ENCODE measurements at regions not wholly inside any gene's neighbourhood (a gene's known extent, or its start where the extent isn't known, plus 50 kb on each side); places are given as distances from the start of the nearest gene placed in this dataset.

DNA sequence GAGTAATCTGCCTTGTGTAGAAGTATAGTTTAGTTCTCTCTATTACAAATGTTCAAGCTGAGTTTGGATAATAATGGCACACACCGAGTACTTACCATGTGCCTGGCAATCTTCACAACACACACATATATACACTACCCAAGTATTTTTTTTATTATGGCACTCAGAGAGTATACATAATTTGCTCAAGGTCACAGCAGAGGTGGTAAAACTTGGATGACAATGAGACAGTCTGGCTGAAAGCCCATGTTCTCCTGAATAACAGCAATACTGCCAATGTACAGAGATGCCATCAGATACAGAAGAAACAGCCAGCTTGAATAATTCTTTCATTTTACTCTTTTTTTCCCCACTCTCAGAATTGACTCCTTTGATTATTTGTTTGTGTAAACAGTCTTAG is 460.0 kb downstream of the CNTN6 start:
- no peak for DNase-seq

DNA sequence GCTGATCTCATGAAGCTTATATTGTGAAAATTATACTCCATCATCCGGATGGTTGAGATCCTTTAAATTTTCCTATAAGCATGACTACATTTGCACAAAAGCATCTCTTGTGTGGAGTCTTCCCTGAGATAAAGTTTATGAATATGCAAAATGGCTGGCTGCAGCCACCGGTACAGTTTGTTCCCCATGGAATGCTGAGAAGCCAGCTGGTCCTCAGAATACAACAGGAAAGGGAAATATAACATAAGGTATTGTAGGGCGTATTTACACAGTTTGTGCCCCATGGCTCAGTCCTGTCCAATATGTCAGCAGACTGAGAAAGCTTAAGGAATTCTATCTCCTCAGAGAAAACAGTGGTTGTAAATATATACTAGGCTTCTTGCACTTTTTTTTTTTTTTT is 468.6 kb downstream of the CNTN6 start:
- DNase-seq, result no peak

- DNase-seq, result no peak
Measured at GRCh38 chr3:1571736-1572135, 478.9 kb downstream of the CNTN6 start.

- no peak for DNase-seq
Measured at GRCh38 chr3:1576047-1576446, 483.2 kb downstream of the CNTN6 start.

DNA sequence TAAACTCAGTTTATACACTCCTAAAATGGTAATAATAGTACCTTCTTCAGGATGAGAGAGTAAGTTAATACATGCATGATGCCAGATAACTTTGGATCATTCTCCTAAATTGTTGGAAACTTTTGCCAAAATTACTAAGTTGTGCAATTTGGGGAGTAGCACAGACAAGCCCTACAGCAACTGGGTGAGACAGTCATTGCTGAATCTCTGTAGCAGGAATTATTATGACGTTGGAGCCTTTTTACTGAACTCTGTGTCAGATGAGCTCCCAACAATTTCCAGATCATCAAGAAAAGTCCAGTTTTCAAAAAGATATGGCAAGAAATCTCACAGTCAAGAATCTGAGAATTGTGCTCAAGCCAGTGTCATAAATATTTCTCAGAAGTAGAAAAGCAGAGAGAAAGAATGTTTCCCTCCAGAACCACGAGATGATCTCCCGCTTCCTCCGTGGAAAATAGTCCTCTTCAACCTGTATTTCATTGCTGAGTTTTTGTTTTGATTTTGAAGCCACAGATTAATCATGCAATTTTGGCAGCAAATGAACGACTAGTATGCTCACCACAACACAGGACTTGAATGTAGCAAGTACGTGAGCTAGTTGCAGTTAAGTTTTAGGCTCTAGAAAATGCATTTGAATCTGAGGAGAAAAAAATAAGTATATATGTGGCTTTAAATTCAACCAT is 485.4 kb downstream of the CNTN6 start:
- no peak for DNase-seq

DNA sequence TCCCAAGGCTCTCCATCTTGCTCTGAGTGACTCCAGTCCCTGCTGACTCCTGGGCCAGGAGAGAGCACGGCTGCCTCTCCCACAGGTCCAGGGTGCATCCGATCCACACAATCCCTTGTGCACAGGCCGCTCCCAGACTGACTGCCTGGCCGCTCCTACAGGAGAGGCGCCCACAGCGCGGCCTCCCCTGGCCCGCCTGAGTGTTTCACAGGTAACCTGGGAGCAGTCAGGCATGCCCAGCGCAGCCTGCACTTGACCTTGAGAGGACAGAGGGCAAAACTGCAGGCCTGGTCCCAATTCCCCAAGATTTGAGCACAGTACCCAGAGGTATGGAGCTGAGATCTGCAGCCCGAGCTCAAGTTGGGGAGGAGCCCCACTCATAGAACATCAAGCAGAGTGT is 490.2 kb downstream of the CNTN6 start:
- no peak for DNase-seq

- no peak for DNase-seq
Measured at GRCh38 chr3:1587426-1587825, 494.6 kb downstream of the CNTN6 start.

DNA sequence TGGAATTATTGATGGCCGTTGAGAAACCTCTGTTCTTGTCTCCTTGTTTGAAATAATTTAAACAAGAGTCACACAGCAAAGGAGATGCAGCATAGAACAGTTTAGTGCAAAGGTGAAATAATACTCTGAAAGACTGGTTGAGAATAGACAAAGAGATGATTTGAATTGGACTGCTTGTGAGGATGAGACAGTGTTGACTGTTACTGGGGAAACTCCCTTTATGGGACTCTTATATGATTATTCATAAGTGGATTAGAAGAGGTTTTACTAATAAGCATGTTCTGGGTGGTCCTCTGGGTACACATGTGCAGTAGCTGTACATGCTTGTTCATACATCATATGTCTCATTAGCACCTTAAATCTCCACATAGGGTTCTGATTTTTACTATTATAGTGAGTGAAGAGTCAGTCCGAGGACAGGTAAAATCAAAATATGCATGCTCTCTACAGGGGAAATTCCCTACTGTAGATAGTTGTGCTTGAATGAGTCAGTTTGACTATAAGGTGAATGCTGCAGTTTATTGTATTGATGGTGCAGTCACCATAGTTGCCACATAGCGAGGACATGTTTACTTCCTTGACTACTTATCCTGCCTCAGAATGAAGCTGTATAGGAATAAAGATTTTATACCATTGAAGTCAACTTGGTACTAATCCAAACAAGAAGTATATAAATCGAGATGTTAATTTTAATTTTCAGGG is 498.7 kb downstream of the CNTN6 start:
- no peak for DNase-seq

DNA sequence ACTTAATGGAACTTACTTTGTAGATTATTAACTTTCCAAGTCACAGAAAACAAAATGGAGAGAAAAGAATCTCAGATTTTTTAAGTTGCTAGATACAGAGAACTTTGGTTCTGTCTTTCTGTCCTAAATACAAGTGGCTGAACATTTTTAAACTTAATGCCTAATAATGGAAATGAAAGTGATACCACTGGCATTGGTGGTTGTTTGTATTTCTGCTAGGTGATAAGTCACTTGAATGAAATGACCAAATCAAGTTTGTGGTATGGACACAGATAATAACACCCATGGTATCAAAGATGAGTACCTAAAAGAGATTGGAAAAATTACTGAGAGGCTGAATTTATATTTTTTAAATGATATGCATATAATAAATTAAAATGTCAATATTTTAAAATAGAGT is 502.1 kb downstream of the CNTN6 start:
- DNase-seq, result no peak

GRCh38 chr3:1600206-1600605 is 498.5 kb upstream of the CNTN4 start:
- DNase-seq, result no peak

DNA sequence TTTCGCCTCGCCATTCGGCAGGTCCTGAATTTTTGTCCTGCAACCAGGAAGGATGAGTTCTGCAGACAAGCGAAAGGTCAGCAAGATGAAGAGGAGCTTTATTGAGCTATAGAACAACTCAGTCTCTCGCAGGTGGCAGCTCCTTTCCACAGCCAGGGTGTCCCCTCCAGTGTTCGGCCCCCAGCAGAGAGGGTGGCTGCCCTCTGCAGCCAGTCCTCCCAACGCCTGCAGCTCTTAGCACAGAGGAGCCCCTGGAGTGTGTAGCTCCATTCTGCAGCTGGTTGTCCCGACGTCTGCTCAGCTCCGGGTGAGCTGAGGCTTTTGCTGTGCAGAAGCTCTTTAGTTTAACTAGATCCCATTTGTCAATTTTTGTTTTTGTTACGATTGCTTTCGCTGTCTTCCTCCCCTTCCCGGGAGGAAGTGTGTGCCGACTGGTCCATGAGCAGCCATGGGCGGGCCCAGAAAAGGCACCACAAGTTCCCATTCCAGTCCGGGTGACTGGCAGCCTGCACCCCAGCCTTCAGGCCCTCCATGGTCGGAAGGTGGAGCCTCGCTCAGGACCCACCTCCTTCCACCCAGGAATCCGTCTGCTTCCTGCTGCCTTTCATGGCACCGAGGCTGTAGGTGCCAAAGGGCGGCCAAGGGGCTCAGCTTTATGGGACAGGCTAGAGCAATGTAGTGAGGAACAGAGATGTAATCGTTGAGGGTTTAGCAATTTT is 497.8 kb upstream of the CNTN4 start:
- DNase-seq, result no peak

GRCh38 chr3:1609416-1609815 is 489.2 kb upstream of the CNTN4 start:
- peak; percentile 24 to 69 (median 37) for DNase-seq

GRCh38 chr3:1611824-1612223 is 486.8 kb upstream of the CNTN4 start:
- DNase-seq, result no peak

GRCh38 chr3:1613962-1614361 is 484.7 kb upstream of the CNTN4 start:
- DNase-seq, result no peak

GRCh38 chr3:1616744-1617143 is 481.9 kb upstream of the CNTN4 start:
- no peak for DNase-seq

DNA sequence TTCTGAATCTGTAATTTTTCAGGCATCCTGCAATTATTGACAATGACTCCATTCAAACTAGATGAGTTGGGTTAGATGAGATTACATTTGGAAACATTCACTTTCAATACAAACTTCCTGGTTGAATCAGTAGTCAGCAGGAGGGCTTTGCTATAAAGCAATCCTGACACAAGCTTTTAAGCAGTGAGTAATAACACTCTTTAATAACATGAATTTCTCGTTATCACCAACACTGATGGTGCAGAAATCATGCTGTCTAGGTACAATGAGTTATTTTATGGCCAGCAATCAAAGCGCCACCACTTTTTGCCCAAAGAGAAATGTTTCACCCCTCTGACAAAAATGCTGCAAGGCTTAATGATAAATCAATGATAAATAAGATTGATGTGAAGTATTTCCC is 474.8 kb upstream of the CNTN4 start:
- peak in 1 of 3 experiments; percentile 52 for DNase-seq

- DNase-seq, result no peak
Measured at GRCh38 chr3:1632128-1632527, 466.5 kb upstream of the CNTN4 start.

- no peak for DNase-seq
Measured at GRCh38 chr3:1661839-1662238, 436.8 kb upstream of the CNTN4 start.

DNA sequence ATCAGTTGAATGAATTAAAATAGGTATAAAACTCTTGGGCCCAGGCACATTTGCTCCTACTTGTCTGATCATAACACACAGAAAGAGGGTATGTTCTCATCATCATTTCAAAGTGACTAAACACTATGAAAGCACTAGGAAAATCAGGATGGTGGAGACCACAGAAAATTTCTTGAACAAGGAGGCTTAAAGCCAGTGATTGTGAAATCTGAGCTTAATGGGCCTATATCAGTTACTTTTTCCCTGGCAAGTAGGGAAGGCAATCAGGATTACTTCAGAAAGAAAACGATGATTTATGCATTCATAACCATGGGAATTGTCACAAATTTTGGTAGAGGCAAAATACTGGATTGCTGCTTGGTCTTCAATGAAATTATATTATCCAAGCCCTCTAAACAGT is 434.4 kb upstream of the CNTN4 start:
- DNase-seq, result no peak

GRCh38 chr3:1666865-1667264 is 431.8 kb upstream of the CNTN4 start:
- DNase-seq, result no peak

GRCh38 chr3:1677576-1678156 is 421.0 kb upstream of the CNTN4 start:
- peak in 1 of 3 experiments; percentile 15 for DNase-seq

- DNase-seq, result no peak
Measured at GRCh38 chr3:1692428-1692827, 406.2 kb upstream of the CNTN4 start.

DNA sequence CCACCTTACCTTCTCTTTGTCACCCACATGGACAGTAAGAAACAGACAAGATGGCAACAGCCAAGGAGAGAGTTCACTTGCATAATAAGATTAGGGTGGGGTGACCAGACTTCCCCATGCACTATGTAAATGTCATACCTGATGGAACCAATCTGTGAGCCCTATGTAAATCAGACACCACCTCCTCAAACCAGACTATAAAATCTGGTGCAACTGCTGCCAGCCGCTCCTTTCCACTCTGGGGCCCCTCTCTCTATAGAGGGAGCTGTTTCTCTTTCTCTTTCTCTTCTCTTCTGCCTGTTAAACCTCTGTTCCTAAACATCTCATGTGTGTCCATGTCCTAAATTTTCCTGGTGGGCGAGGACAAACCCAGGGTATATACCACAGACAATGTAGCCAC is 405.5 kb upstream of the CNTN4 start:
- no peak for DNase-seq

Data from NCI-H1417 (cell line).